ENCODE measurements at regions not wholly inside any gene's neighbourhood (a gene's known extent, or its start where the extent isn't known, plus 50 kb on each side); places are given as distances from the start of the nearest gene placed in this dataset.
"Not testable (repeated sequence)": the region's sequence is repeated elsewhere in the genome, so short reads cannot be mapped to it uniquely, and the experiment has no call there.

GRCh38 chr16:88128556-88128955 lies 177.3 kb downstream of the BANP start:
- no peaks in the 10 kb centered on the region for H3K4me1 Mint-ChIP-seq (ENCODE audit: low read depth)
- no peak overlapping the region for H3K27ac Mint-ChIP-seq
- H3K4me3 Mint-ChIP-seq, result no peak overlapping the region
- no peaks in the 10 kb centered on the region for H3K27me3 Mint-ChIP-seq (ENCODE audit: low read depth)
- ATAC-seq (replicated peaks in 1 of 2) (no peak), DNase-seq (no peak)
- no peaks in the 10 kb centered on the region for H3K9me3 Mint-ChIP-seq
- no peaks in the 10 kb centered on the region for H3K36me3 Mint-ChIP-seq (ENCODE audit: insufficient read depth in 2 of 2)

GRCh38 chr16:88129133-88129532 lies 177.9 kb downstream of the BANP start:
- H3K4me1 Mint-ChIP-seq (ENCODE audit: low read depth); H3K9me3 Mint-ChIP-seq; H3K4me3 Mint-ChIP-seq; ATAC-seq (replicated peaks in 1 of 2); DNase-seq; H3K27me3 Mint-ChIP-seq (ENCODE audit: low read depth); H3K27ac Mint-ChIP-seq; H3K36me3 Mint-ChIP-seq (ENCODE audit: insufficient read depth in 2 of 2): not testable (repeated sequence)

GRCh38 chr16:88130016-88130415 lies 178.8 kb downstream of the BANP start:
- Mint-ChIP-seq H3K9me3 (no peaks in the 10 kb centered on the region), H3K36me3 (ENCODE audit: insufficient read depth in 2 of 2) (no peaks in the 10 kb centered on the region), H3K4me3 (no peak overlapping the region), H3K4me1 (ENCODE audit: low read depth) (no peaks in the 10 kb centered on the region), H3K27me3 (ENCODE audit: low read depth) (no peaks in the 10 kb centered on the region), H3K27ac (no peak overlapping the region)
- no peak for ATAC-seq (replicated peaks in 1 of 2)
- DNase-seq, result no peak

GRCh38 chr16:88130681-88131080 lies 179.4 kb downstream of the BANP start:
- ATAC-seq (replicated peaks in 1 of 2) (no peak), DNase-seq (no peak)
- no peaks in the 10 kb centered on the region for H3K4me1 Mint-ChIP-seq (ENCODE audit: low read depth)
- no peaks in the 10 kb centered on the region for H3K27me3 Mint-ChIP-seq (ENCODE audit: low read depth)
- H3K9me3 Mint-ChIP-seq, result no peaks in the 10 kb centered on the region
- no peak overlapping the region for H3K27ac Mint-ChIP-seq
- H3K4me3 Mint-ChIP-seq, result no peak overlapping the region
- no peaks in the 10 kb centered on the region for H3K36me3 Mint-ChIP-seq (ENCODE audit: insufficient read depth in 2 of 2)

GRCh38 chr16:88131256-88131655 lies 180.0 kb downstream of the BANP start:
- no peaks in the 10 kb centered on the region for H3K4me1 Mint-ChIP-seq (ENCODE audit: low read depth)
- no peaks in the 10 kb centered on the region for H3K9me3 Mint-ChIP-seq
- ATAC-seq (replicated peaks in 1 of 2) (no peak), DNase-seq (no peak)
- no peaks in the 10 kb centered on the region for H3K27me3 Mint-ChIP-seq (ENCODE audit: low read depth)
- no peak overlapping the region for H3K4me3 Mint-ChIP-seq
- H3K27ac Mint-ChIP-seq, result no peak overlapping the region
- H3K36me3 Mint-ChIP-seq (ENCODE audit: insufficient read depth in 2 of 2), result no peaks in the 10 kb centered on the region

- no peaks in the 10 kb centered on the region for H3K36me3 Mint-ChIP-seq (ENCODE audit: insufficient read depth in 2 of 2)
- DNase-seq (no peak), ATAC-seq (replicated peaks in 1 of 2) (no peak)
- H3K9me3 Mint-ChIP-seq, result no peaks in the 10 kb centered on the region
- H3K27me3 Mint-ChIP-seq (ENCODE audit: low read depth), result no peaks in the 10 kb centered on the region
- H3K4me3 Mint-ChIP-seq, result no peak overlapping the region
- no peak overlapping the region for H3K27ac Mint-ChIP-seq
- no peaks in the 10 kb centered on the region for H3K4me1 Mint-ChIP-seq (ENCODE audit: low read depth)
Measured at GRCh38 chr16:88131966-88132365, 180.7 kb downstream of the BANP start.

GRCh38 chr16:88132836-88133506 lies 181.7 kb downstream of the BANP start:
- Mint-ChIP-seq H3K4me1 (ENCODE audit: low read depth) (no peaks in the 10 kb centered on the region), H3K27me3 (ENCODE audit: low read depth) (no peaks in the 10 kb centered on the region), H3K27ac (no peak overlapping the region)

GRCh38 chr16:88133507-88133843 lies 182.2 kb downstream of the BANP start:
- no peaks in the 10 kb centered on the region for H3K4me1 Mint-ChIP-seq (ENCODE audit: low read depth)
- H3K4me3 Mint-ChIP-seq, result no peak overlapping the region
- H3K27ac Mint-ChIP-seq, result no peak overlapping the region
- H3K36me3 Mint-ChIP-seq (ENCODE audit: insufficient read depth in 2 of 2), result peaks cover 0 to 2% of the 10 kb centered on the region in 2 donors
- H3K9me3 Mint-ChIP-seq, result peaks cover 3 to 4% of the 10 kb centered on the region in 2 donors
- ATAC-seq (replicated peaks in 1 of 2), result no peak
- no peak for DNase-seq
- H3K27me3 Mint-ChIP-seq (ENCODE audit: low read depth), result no peaks in the 10 kb centered on the region

More at GRCh38 chr16:88132836-88133506, 181.7 kb downstream of the BANP start:
- Mint-ChIP-seq H3K36me3 (ENCODE audit: insufficient read depth in 2 of 2) (peaks cover 0 to 2% of the 10 kb centered on the region in 2 donors), H3K4me3 (no peak overlapping the region), H3K9me3 (peaks cover 3 to 4% of the 10 kb centered on the region in 2 donors)
- no peak for ATAC-seq (replicated peaks in 1 of 2)
- no peak for DNase-seq

GRCh38 chr16:88134172-88134898 lies 183.1 kb downstream of the BANP start:
- not testable (repeated sequence) for DNase-seq; H3K36me3 Mint-ChIP-seq (ENCODE audit: insufficient read depth in 2 of 2); H3K4me1 Mint-ChIP-seq (ENCODE audit: low read depth)

GRCh38 chr16:88134899-88135682 lies 183.9 kb downstream of the BANP start:
- ATAC-seq (replicated peaks in 1 of 2); H3K27ac Mint-ChIP-seq; H3K27me3 Mint-ChIP-seq (ENCODE audit: low read depth); H3K9me3 Mint-ChIP-seq; DNase-seq; H3K36me3 Mint-ChIP-seq (ENCODE audit: insufficient read depth in 2 of 2); H3K4me1 Mint-ChIP-seq (ENCODE audit: low read depth); H3K4me3 Mint-ChIP-seq: not testable (repeated sequence)

More at GRCh38 chr16:88134172-88134898, 183.1 kb downstream of the BANP start:
- H3K9me3 Mint-ChIP-seq; H3K27me3 Mint-ChIP-seq (ENCODE audit: low read depth); H3K27ac Mint-ChIP-seq; H3K4me3 Mint-ChIP-seq; ATAC-seq (replicated peaks in 1 of 2): not testable (repeated sequence)

GRCh38 chr16:88136211-88136713 lies 185.0 kb downstream of the BANP start:
- not testable (repeated sequence) for H3K9me3 Mint-ChIP-seq; H3K27me3 Mint-ChIP-seq (ENCODE audit: low read depth); H3K36me3 Mint-ChIP-seq (ENCODE audit: insufficient read depth in 2 of 2); H3K4me3 Mint-ChIP-seq; H3K4me1 Mint-ChIP-seq (ENCODE audit: low read depth); H3K27ac Mint-ChIP-seq; ATAC-seq (replicated peaks in 1 of 2); DNase-seq

- H3K27me3 Mint-ChIP-seq (ENCODE audit: low read depth); H3K27ac Mint-ChIP-seq; H3K36me3 Mint-ChIP-seq (ENCODE audit: insufficient read depth in 2 of 2); H3K4me1 Mint-ChIP-seq (ENCODE audit: low read depth); DNase-seq; ATAC-seq (replicated peaks in 1 of 2); H3K4me3 Mint-ChIP-seq; H3K9me3 Mint-ChIP-seq: not testable (repeated sequence)
Measured at GRCh38 chr16:88136939-88137338, 185.7 kb downstream of the BANP start.

- ATAC-seq (replicated peaks in 1 of 2); H3K4me3 Mint-ChIP-seq; H3K36me3 Mint-ChIP-seq (ENCODE audit: insufficient read depth in 2 of 2); DNase-seq; H3K27ac Mint-ChIP-seq; H3K27me3 Mint-ChIP-seq (ENCODE audit: low read depth); H3K9me3 Mint-ChIP-seq; H3K4me1 Mint-ChIP-seq (ENCODE audit: low read depth): not testable (repeated sequence)
Measured at GRCh38 chr16:88139141-88139540, 187.9 kb downstream of the BANP start.
